ENCODE measurements at regions not wholly inside any gene's neighbourhood (a gene's known extent, or its start where the extent isn't known, plus 50 kb on each side); places are given as distances from the start of the nearest gene placed in this dataset.

GRCh38 chr4:187944179-187944578 is 51.4 kb upstream of the ZFP42 start:
- Histone ChIP-seq H4K5ac (ENCODE audit: insufficient read length, low read depth, low read length) (no peak overlapping the region), H2BK12ac (ENCODE audit: low read depth, low read length) (no peak overlapping the region), H3K9me3 (ENCODE audit: insufficient read depth in 2 of 2, low read depth in 1 of 2, low read length in 1 of 2) (no peaks in the 10 kb centered on the region), H2AFZ (ENCODE audit: low read length) (0 out of 2 replicates have a peak overlapping the region, but pooled peaks have one; percentile 46), H3K9ac (replicated peaks in 1 of 4; ENCODE audit: extremely low read depth in 1 of 4, low read depth in 3 of 4, low read length in 3 of 4) (no peak overlapping the region), H2BK15ac (ENCODE audit: low read length) (no peak overlapping the region), H2BK120ac (replicated peaks; ENCODE audit: low read depth, low read length) (no peak overlapping the region), H3K14ac (ENCODE audit: insufficient read length) (no peak overlapping the region), H3K4me2 (ENCODE audit: insufficient read depth in 1 of 2, low read depth in 2 of 2, low read length in 2 of 2) (no peak overlapping the region), H3K79me1 (ENCODE audit: low read depth, low read length) (no peaks in the 10 kb centered on the region), H3K4me3 (ENCODE audit: extremely low read depth in 1 of 4, insufficient read depth in 2 of 4, low read depth in 3 of 4, low read length in 4 of 4) (no peak overlapping the region), H2AK5ac (ENCODE audit: low read depth, low read length) (no peak overlapping the region), H3K4me1 (replicated peaks in 1 of 4; ENCODE audit: control insufficient read depth in 3 of 4, insufficient read depth in 4 of 4, low read length in 3 of 4) (no peaks in the 10 kb centered on the region), H3K23ac (ENCODE audit: insufficient read length) (no peak overlapping the region), H3K23me2 (ENCODE audit: low read depth, low read length) (no peaks in the 10 kb centered on the region; the same call in 1 of the 2 replicates), H3K56ac (replicated peaks; ENCODE audit: insufficient read length, low read depth, low read length) (no peak overlapping the region), H3K79me2 (ENCODE audit: control insufficient read depth in 1 of 2, insufficient read depth in 2 of 2, low read length in 2 of 2) (no peaks in the 10 kb centered on the region), H4K8ac (ENCODE audit: extremely low read depth, insufficient read depth, low read length) (no peak overlapping the region), H3K18ac (ENCODE audit: extremely low read depth, low read length) (no peak overlapping the region), H2BK5ac (ENCODE audit: low read depth, low read length) (no peak overlapping the region), H3K27me3 (replicated peaks in 1 of 4; ENCODE audit: control insufficient read depth in 3 of 4, extremely low read depth in 1 of 4, insufficient read depth in 3 of 4, low read length in 3 of 4) (no peaks in the 10 kb centered on the region), H3K4ac (replicated peaks; ENCODE audit: insufficient read length, low read depth, low read length) (no peak overlapping the region), H4K91ac (replicated peaks; ENCODE audit: insufficient read length, low read length) (no peak overlapping the region), H4K20me1 (replicated peaks in 1 of 2; ENCODE audit: control insufficient read depth in 1 of 2, insufficient read depth in 2 of 2, low read length in 2 of 2) (no peaks in the 10 kb centered on the region), H3K27ac (ENCODE audit: low read depth, low read length) (no peak overlapping the region), H3K36me3 (ENCODE audit: control insufficient read depth in 2 of 4, insufficient read depth in 4 of 4, low read length in 3 of 4) (no peaks in the 10 kb centered on the region), H2BK20ac (ENCODE audit: low read length) (no peak overlapping the region)
- DNase-seq (ENCODE audit: low read depth in 1 of 2, low spot score in 2 of 2) = no peak
- CTCF ChIA-PET (ENCODE audit: partially characterized antibody) = interaction anchor here (0.6 to 1.5 kb wide), 5 partner anchors 13 to 242 kb away, joined by 3 to 5 read pairs (median 4); no protein-coding TSS in a partner anchor
- POLR2A ChIA-PET (ENCODE audit: partially characterized antibody) = interaction anchor here (0.6 to 1.1 kb wide), 2 partner anchors 13 to 56 kb away, joined by 3 read pairs; no protein-coding TSS in a partner anchor
- WGBS, 2 experiments (ENCODE audit: extremely low coverage in 1 of 2, insufficient coverage in 1 of 2, insufficient read length in 1 of 2, insufficient replicate concordance in 2 of 2, low coverage in 1 of 2, low lambda C conversion rate in 2 of 2, missing lambda C conversion rate in 1 of 2) = 80% methylated on average over 7 of the region's 7 CpGs; no CpG with 5 or more reads in 1 of the 2 experiments
- no peak for FAIRE-seq
- peak in 1 of 2 experiments; percentile 26; a peak in 1 of 4 replicates for TF ChIP-seq RAD21 (IDR thresholded peaks at IDR 0.05 in 1 of 2, conservative IDR thresholded peaks at IDR 0.05 in 1 of 2; ENCODE audit: low read depth in 2 of 2, low read length in 2 of 2)
- peak in 2 of 3 experiments; percentile 9 to 12; a peak in 1 of 4 replicates for TF ChIP-seq CTCF (IDR thresholded peaks at IDR 0.05; ENCODE audit: control extremely low read depth in 1 of 3, insufficient read depth in 1 of 3, low read depth in 1 of 3, low read length in 3 of 3)
- TF ChIP-seq GABPA (IDR thresholded peaks at IDR 0.05; ENCODE audit: borderline replicate concordance, insufficient read depth, low read length) = no peak

Data from H1 (cell line).